Cardiac fibroblast (primary cell): ENCODE measurements at regions not wholly inside any gene's neighbourhood (a gene's known extent, or its start where the extent isn't known, plus 50 kb on each side); places are given as distances from the start of the nearest gene placed in this dataset.
"Not testable (repeated sequence)": the region's sequence is repeated elsewhere in the genome, so short reads cannot be mapped to it uniquely, and the experiment has no call there.

Source experiments
- DNase-seq, 2 donors: peaks; one replicate each; pipeline versions ENCODE4 v3.0.0 to v3.0.0-alpha.2; 2010; ENCODE audit warnings: low read depth in 2 of 2
- H3K4me3 ChIP-seq, 2 donors: replicated peaks in 1 of 2; 1 replicate in 1 of 2; 2 replicates in 1 of 2; pipeline ENCODE4 v1.5.1; 2011; ENCODE audit warnings: low read depth in 2 of 2, low read length in 2 of 2, mild to moderate bottlenecking in 2 of 2, moderate library complexity in 1 of 2
- CTCF ChIP-seq: IDR thresholded peaks from one replicate; pipeline ENCODE4 v1.5.1; 2011; ENCODE audit warnings: low read depth, mild to moderate bottlenecking, low read length, inconsistent platforms

DNA sequence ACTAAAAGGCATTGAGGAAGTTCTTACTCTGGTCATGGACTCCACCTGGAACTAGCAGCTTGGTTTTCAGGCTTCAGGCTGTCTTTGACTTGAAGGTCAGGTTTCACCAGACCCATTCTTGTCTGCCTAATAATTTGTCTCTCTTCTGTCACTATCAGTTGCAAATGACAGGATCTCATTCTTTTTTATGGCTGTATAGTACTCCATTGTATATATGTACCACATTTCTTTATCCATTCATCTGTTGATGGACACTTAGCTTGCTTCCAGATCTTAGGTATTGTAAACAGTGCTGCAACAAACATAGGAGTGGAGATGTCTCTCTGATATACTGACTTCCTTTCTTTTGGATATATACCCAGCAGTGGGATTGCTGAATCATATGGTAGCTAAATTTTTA, 73.1 kb upstream of the SYNCRIP start:
- no peak for DNase-seq
- no peak for TF ChIP-seq CTCF
- H3K4me3 ChIP-seq: no peak overlapping the region

GRCh38 chr6:85714893-85715530, 72.3 kb upstream of the SYNCRIP start:
- TF ChIP-seq CTCF: no peak
- no peak overlapping the region for H3K4me3 ChIP-seq
- DNase-seq: no peak

DNA sequence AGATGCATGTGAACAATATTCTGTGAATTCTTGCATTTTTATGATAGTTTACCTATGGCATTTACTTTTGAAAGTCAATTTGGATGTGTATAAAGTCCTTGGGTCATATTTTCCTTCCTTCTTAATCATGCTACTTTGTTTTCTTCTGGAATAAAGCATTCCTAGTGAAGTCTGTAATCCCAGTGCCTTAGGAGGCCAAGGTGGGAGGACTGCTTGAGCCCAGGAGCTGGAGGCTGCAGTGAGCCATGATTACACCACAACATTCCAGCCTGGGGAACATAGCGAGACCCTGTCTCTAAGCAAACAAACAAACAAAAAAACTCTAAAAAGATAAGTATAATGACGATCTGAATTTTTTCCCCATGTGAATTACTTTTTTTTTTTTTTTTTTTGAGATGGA, 69.7 kb upstream of the SYNCRIP start:
- no peak for TF ChIP-seq CTCF
- no peak overlapping the region for H3K4me3 ChIP-seq
- DNase-seq: no peak

DNA sequence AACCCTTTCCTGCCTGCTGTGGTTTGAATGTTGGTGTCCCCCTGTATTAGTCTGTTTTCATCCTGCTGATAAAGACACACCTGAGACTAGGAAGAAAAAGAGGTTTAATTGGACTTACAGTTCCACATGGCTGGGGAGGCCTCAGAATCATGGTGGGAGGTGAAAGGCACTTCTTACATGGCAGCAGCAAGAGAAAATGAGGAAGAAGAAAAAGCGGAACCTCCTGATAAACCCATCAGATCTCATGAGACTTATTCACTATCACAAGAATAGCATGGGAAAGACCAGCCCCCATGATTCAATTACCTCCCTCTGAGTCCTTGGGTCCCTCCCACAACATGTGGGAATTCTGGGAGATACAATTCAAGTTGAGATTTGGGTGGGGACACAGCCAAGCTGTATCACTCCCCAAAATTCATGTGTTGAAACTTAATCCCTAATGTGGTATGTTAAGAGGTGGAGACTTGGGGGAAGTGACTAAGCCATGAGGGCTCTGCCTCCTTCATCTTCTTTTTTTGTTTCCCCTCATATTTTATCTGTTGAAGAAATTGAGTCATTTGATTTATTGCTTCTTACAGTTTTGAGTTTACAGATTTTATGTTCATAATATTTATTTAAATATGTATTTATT, 64.9 kb upstream of the SYNCRIP start:
- not testable (repeated sequence) for H3K4me3 ChIP-seq
- peak in 1 of 2 donors; percentile 10 for DNase-seq

DNA sequence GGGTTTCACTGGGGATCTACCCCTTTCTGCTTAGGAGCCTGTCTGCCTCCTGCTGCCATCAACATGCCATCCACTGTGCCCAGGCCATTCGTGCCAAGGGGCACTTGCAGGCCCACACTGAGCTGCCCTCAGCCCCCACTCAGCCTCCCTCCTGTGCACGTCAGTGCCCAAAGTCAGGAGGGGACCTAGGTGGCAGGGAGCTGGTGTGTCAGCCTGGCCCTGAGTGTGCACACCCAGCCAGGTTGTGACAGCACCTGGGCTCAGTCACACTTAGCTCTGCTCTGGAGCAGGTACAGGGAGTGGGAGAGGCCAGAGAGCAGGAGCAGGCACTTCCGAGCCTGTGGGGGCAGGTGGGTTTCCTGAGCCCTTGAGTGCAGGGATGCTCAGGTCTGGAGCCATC, 63.6 kb upstream of the SYNCRIP start:
- H3K4me3 ChIP-seq: no peak overlapping the region
- no peak for TF ChIP-seq CTCF
- DNase-seq: no peak

DNA sequence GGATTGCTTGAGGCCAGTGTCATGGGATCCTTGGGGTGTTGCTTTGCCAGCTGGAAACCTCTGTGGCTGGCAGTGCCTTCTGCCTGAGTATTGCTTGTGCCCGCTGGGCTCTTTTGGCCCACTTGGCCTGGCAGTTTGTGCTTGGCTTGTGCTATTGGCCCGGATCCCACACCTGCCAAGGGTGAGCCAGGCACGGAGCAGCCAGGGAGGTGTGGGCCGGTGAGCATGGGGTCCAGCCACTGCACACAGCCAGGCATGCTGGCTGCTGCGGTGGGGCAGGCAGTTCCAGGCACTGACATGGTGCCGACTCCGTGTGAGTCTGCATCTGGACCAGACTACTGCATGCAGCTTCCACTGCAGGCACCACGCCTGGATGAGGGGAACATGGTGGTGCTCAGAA, 62.5 kb upstream of the SYNCRIP start:
- no peak overlapping the region for H3K4me3 ChIP-seq
- no peak for DNase-seq
- TF ChIP-seq CTCF: no peak

GRCh38 chr6:85703406-85703805, 60.7 kb upstream of the SYNCRIP start:
- H3K4me3 ChIP-seq: no peak overlapping the region
- peak in 1 of 2 donors; percentile 13 for DNase-seq
- TF ChIP-seq CTCF: no peak
